Spleen (tissue), 7 donors: ENCODE measurements at regions not wholly inside any gene's neighbourhood (a gene's known extent, or its start where the extent isn't known, plus 50 kb on each side); places are given as distances from the start of the nearest gene placed in this dataset.

Experiments used
- POLR2A ChIP-seq, 3 donors: fragments of 450-650 bp; IDR thresholded peaks; one replicate each; pipeline ENCODE4 v1.5.1; 2017; ENCODE audit warnings: antibody characterized with exemption in 3 of 3, mild to moderate bottlenecking in 1 of 3
- TF ChIP-seq, protein P1 (sequence below), 11 experiments: fragments of 200-600 bp in 7 of 11; fragments of 450-650 bp in 4 of 11; sonication (generic) in 4 of 11; IDR thresholded peaks in 8 of 11; conservative IDR thresholded peaks in 3 of 11; 1 replicate in 7 of 11; 2 replicates in 4 of 11; pipeline versions ENCODE4 v1.4.0 to v1.8.0; 2016 to 2021; ENCODE audit warnings: antibody characterized with exemption in 11 of 11, inconsistent platforms in 4 of 11, mild to moderate bottlenecking in 1 of 11
- donor health status: DM: no; HTN: no; CAD: no; lungs with moderate emphysema.
- donor health status: DM: no; HTN: no; CAD: no.
- donor health status: DM: no; HTN: no; CAD: no.

DNA sequence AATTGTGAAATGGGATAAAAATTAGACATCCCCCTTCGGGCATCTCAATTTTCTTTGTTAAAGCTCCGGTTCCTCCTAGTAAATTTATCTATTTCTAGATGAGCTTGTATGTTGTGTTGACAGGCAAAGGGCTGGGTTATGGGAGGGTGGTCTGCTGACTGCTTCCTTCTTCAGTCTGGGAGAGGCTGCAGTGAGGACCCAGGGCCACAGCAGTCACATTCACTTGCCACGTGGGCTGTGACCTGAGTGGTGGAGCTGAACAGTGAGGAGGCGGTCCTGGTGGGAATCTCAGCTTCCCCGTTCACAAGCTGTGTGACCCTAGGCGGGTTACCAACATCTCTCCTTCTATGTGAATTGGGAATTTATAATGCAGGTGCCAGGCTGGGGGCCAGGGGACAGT, 57.5 kb upstream of the RXRA start:
- TF ChIP-seq, protein P1, sequence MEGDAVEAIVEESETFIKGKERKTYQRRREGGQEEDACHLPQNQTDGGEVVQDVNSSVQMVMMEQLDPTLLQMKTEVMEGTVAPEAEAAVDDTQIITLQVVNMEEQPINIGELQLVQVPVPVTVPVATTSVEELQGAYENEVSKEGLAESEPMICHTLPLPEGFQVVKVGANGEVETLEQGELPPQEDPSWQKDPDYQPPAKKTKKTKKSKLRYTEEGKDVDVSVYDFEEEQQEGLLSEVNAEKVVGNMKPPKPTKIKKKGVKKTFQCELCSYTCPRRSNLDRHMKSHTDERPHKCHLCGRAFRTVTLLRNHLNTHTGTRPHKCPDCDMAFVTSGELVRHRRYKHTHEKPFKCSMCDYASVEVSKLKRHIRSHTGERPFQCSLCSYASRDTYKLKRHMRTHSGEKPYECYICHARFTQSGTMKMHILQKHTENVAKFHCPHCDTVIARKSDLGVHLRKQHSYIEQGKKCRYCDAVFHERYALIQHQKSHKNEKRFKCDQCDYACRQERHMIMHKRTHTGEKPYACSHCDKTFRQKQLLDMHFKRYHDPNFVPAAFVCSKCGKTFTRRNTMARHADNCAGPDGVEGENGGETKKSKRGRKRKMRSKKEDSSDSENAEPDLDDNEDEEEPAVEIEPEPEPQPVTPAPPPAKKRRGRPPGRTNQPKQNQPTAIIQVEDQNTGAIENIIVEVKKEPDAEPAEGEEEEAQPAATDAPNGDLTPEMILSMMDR (IDR thresholded peaks at IDR 0.05 in 8 of 11, conservative IDR thresholded peaks at IDR 0.05 in 3 of 11) = no peak
- no peak for TF ChIP-seq POLR2A (IDR thresholded peaks at IDR 0.05)
